ENCODE measurements at regions not wholly inside any gene's neighbourhood (a gene's known extent, or its start where the extent isn't known, plus 50 kb on each side); places are given as distances from the start of the nearest gene placed in this dataset.
A peak's percentile ranks its signal among the peaks of the same experiment; 100 is the strongest.
"Not testable (repeated sequence)": the region's sequence is repeated elsewhere in the genome, so short reads cannot be mapped to it uniquely, and the experiment has no call there.

- DNase-seq (ENCODE audit: low read depth): no peak
Observed at GRCh38 chr2:142484111-142484510, 353.3 kb upstream of the LRP1B start.

DNA sequence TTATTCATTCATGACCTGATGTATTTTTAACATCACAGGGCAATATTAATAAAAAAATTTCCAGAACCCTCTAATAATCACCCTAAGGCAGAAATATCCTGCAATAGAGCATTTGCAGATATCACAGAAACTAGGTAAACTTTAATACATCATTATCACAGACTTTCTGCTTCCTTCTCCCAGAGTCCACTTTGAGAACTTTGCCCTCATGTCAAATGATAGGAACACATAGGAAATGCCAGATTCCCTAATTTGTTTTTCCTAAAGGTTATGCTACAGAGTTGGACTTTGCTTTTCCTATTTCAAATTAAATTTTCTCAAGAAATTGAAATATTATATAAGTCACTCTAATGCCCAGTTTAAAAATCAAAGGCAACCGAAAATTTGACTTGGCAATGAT, 352.8 kb upstream of the LRP1B start:
- DNase-seq (ENCODE audit: low read depth): no peak

- no peak for DNase-seq (ENCODE audit: low read depth)
Observed at GRCh38 chr2:142478206-142478605, 347.4 kb upstream of the LRP1B start.

DNA sequence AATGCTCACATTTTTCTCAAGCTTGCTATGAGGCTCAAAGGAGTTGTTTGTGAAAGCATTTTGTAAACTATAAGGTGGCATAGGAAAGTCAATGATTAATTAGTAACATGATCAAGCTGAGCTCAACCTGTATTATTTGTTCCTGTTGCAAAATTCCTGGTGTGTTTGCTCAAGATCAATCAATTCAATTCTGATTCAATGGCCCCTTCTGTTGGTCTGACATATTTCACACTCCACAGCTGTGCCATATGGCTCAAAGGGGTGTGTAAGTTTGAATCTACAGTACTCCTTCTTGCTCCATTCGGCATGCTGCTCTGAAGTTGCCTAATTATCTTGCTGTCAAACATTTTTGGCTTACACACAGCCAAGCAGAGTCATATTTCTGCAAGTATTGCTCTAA, 341.6 kb upstream of the LRP1B start:
- peak; percentile 69 for DNase-seq (ENCODE audit: low read depth)

DNA sequence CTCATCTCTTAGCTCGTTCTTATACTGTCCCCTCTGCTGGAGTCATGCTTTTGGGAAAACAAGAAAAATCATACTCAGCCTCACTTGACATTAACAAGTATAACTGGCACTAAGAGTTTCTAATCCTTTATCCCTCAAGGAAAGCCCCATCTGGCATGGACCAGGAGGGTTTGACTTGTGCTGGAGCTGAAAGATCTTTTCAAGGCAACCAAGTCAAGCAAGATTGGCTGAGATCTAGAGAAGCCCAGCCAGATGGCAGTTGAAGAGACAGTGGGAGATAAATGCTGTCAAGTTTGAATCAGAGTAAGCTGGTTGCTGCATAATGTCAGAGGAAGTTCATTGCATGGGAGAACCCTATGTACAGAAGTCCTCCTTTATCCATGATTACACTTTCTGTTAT, 336.5 kb upstream of the LRP1B start:
- DNase-seq (ENCODE audit: low read depth): no peak

DNA sequence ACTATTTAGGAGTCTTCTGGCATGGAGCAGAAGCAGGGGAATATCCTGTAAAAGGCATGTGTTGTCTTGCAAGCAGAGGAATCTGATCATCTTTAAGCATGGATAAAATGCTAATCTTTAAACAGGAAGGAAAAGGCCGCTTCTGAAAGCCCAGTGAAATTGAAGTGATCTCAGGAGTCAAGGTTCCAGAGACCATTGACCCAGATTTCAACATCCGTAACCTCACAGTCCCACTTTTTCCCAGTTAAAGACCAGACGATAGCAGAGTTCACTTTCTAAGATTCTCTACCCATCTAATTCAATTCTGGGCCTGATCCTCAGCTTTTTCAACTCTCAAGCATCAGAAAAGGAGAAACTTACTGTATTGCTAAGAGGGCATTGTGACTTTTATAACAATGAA, 332.2 kb upstream of the LRP1B start:
- DNase-seq (ENCODE audit: low read depth): no peak

- DNase-seq (ENCODE audit: low read depth): peak; percentile 60
Observed at GRCh38 chr2:142462306-142462705, 331.5 kb upstream of the LRP1B start.

DNA sequence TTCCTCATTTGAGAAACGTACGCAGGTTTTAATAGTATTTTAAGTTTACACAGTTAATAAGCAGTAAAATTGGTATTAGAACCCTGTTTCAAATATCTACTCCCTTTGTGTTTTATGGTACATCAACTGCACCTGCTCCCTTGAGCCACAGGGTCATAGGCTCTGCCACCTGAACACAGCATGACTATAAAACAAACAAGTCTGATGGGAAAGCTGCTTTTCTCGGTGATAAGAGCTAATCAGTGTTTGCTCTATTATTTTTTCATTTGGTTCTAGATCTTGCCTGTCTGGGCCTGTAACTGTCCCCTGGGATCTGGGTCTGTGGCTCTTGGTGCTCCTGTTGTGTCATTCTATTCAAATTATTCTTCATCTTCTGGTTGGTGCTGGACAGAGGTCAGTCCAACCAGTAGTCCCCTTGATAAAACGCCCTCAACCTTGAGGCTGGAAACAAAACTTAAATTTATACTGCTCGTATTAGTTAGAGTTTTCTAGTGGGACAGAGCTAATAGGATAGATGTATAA, 314.8 kb upstream of the LRP1B start:
- no peak for DNase-seq (ENCODE audit: low read depth)

GRCh38 chr2:142445023-142445422, 314.2 kb upstream of the LRP1B start:
- DNase-seq (ENCODE audit: low read depth): no peak

DNA sequence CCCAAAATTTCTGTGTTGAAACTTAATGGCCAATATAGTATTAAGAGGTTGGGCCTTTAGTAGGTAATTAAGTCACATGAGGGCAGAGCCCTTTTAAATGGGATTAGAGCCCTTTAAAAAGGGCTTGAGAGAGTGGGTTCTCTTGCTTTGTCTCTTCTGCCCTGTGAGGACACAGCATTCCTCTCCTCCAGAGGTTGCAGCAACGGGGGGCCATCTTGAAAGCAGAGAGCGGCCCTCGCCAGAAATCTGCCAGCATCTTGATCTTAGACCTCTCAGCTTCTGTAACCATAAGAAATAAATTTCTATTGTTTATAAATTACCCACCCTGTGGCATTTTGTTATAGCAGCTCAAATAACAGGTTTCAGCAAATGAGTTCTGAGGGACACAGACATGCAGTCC, 305.0 kb upstream of the LRP1B start:
- DNase-seq (ENCODE audit: low read depth): no peak

- DNase-seq (ENCODE audit: low read depth): no peak
Observed at GRCh38 chr2:142426064-142426463, 295.2 kb upstream of the LRP1B start.

DNA sequence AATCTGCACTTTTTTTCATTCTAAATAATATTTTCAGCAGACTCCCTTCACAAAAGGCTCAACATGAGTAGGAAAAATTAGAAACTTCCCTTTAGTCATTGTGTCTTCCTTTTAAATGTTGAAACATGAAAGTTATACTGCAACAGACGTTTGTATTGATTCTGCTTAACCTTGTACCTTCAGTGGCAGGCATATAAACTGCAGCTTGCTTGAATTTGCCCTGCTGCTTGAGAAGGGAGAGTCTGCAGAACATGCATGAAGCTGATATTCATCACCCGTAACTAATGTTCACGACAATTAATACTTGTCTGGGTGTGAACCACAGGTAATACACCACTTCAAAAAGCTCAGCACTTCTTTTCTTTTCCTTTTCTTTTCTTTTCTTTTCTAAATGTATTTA, 294.7 kb upstream of the LRP1B start:
- no peak for DNase-seq (ENCODE audit: low read depth)

- DNase-seq (ENCODE audit: low read depth): no peak
Observed at GRCh38 chr2:142423603-142424002, 292.8 kb upstream of the LRP1B start.

- DNase-seq (ENCODE audit: low read depth): peak; percentile 4
Observed at GRCh38 chr2:142422769-142423168, 292.0 kb upstream of the LRP1B start.

- peak; percentile 6 for DNase-seq (ENCODE audit: low read depth)
Observed at GRCh38 chr2:142422041-142422440, 291.2 kb upstream of the LRP1B start.

GRCh38 chr2:142418699-142419098, 287.9 kb upstream of the LRP1B start:
- peak; percentile 40 for DNase-seq (ENCODE audit: low read depth)

DNA sequence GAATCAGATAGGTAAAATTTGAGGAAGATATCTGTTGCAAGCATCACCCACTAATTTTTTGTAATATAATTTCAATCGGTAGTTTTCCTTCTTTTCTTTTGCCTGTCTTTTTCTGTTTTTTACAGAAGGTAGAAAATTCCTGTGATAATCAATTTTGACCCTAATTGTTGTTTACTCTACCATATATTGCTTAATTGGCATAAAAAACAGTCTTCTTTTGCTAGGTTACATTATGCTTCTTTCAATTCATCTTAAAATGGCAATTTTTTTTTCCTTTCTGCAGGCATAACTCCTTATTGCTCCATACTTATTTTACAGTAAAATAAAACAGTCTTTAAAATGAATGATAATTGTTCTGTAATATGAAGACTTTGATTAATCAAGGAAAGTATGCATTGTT, 286.2 kb upstream of the LRP1B start:
- DNase-seq (ENCODE audit: low read depth): no peak

DNA sequence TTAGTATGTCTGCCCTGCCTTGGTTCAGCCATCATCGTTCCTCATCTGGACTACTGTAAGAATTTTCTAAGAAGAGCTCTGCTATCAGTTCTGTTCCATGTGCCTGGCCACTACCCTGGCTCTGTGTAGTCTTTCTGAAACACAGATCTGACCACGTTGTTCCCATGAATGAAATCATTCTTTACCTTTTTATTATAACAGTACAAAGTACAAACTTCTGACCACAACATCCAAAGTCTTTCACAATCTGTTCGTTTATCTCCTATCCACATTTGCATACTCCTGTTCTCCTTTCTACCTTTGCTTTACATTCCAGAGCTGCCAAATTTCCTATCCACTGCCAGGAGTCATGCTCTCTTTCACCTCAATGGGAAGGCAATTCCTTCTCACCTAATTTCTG, 284.6 kb upstream of the LRP1B start:
- peak; percentile 5 for DNase-seq (ENCODE audit: low read depth)

GRCh38 chr2:142398212-142398611, 267.4 kb upstream of the LRP1B start:
- DNase-seq (ENCODE audit: low read depth): no peak

GRCh38 chr2:142395291-142395690, 264.5 kb upstream of the LRP1B start:
- DNase-seq (ENCODE audit: low read depth): no peak

DNA sequence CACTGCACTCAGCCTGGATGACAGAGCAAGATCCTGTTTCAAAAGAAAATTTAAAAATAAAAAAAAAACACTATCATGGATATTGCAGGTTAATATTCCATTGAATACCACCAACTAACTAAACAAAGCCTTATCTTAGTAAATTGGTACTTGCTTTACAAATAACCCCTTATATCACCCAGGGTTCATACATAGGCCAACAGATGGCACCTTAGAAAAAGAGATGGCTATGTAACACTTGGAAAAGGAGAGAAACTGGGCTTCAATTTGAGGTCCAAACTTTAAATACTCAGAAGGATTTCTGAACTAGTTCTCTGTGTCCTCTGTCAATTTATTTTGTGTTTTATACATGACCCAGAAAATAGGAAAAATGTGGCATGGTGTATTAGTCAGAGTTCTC, 249.6 kb upstream of the LRP1B start:
- DNase-seq (ENCODE audit: low read depth): no peak

- not testable (repeated sequence) for DNase-seq (ENCODE audit: low read depth)
Observed at GRCh38 chr2:142362069-142362468, 231.3 kb upstream of the LRP1B start.

DNA sequence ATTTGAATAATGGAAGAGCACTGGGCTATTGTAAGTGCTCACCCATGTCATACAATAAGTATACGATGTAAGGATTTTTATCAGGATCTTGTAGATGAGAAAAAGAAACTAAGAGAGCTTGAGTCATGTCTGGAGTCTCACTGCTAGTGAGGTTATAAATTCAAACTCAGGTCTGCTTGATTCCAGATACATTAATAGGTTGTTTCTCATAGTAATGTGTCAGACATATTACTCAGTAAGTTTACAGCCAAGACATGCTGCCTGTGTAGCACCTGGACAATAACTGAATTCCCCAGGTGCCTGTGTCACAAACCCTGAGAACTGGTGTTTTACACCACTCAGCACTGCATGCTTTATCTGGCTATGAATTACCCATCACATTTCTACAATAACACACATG, 216.9 kb upstream of the LRP1B start:
- peak; percentile 49 for DNase-seq (ENCODE audit: low read depth)

GRCh38 chr2:142339261-142339660, 208.4 kb upstream of the LRP1B start:
- no peak for DNase-seq (ENCODE audit: low read depth)

- DNase-seq (ENCODE audit: low read depth): no peak
Observed at GRCh38 chr2:142332196-142332595, 201.4 kb upstream of the LRP1B start.

Data from renal cortical epithelial cell (primary cell).